ENCODE measurements at regions not wholly inside any gene's neighbourhood (a gene's known extent, or its start where the extent isn't known, plus 50 kb on each side); places are given as distances from the start of the nearest gene placed in this dataset.
A peak's percentile ranks its signal among the peaks of the same experiment; 100 is the strongest.

DNA sequence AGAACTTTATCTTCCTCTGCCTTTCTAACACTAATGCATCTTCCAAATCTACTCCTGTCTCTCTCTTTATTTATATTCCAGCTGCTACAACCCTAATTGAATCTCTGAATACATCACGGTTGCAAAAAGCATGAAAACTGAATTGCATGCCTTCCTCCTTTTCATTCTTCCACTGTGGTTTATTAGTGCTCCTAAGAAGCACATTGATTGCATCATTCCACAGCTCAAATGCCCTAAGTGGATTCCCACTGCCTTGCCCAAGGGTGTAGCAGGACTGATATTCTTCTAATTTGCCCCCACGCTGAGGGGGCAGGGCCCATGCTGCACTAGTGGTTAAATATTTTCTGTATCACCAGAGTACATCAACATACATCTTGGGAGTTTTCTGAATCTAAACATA, 640.8 kb downstream of the EFNB2 start:
- ATAC-seq (no peak), DNase-seq (no peak)
- H3K4me3 ChIP-seq, result no peak overlapping the region
- H3K9me3 ChIP-seq, result no peaks in the 10 kb centered on the region
- intact Hi-C loops (cut with DNase I, micrococcal nuclease), result no loop called here
- no peaks in the 10 kb centered on the region for H3K36me3 ChIP-seq (ENCODE audit: low read depth)
- H3K4me1 ChIP-seq (ENCODE audit: low read depth), result no peaks in the 10 kb centered on the region
- TF ChIP-seq, protein P1, sequence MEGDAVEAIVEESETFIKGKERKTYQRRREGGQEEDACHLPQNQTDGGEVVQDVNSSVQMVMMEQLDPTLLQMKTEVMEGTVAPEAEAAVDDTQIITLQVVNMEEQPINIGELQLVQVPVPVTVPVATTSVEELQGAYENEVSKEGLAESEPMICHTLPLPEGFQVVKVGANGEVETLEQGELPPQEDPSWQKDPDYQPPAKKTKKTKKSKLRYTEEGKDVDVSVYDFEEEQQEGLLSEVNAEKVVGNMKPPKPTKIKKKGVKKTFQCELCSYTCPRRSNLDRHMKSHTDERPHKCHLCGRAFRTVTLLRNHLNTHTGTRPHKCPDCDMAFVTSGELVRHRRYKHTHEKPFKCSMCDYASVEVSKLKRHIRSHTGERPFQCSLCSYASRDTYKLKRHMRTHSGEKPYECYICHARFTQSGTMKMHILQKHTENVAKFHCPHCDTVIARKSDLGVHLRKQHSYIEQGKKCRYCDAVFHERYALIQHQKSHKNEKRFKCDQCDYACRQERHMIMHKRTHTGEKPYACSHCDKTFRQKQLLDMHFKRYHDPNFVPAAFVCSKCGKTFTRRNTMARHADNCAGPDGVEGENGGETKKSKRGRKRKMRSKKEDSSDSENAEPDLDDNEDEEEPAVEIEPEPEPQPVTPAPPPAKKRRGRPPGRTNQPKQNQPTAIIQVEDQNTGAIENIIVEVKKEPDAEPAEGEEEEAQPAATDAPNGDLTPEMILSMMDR (IDR thresholded peaks at IDR 0.05), result no peak

DNA sequence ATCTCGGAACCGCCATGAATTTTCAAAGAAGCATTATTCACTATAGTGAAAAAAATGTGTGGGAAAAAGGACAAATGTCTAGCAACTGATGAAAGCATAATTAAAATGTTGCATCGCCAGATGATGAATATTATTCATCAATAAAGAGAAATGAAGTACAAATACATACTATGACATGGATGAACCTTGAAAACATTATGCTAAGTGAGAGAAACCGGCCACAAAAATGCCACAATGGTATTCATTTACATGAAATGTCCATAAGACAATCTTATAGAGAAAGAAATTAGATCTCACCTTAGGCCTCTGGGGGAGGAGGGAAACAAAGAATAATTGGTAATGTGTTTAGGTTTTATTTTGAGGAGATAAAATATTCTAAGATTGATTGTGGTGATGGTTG, 645.0 kb downstream of the EFNB2 start:
- H3K36me3 ChIP-seq (ENCODE audit: low read depth), result no peaks in the 10 kb centered on the region
- intact Hi-C loops (cut with DNase I, micrococcal nuclease), result no loop called here
- no peaks in the 10 kb centered on the region for H3K4me1 ChIP-seq (ENCODE audit: low read depth)
- no peak overlapping the region for H3K4me3 ChIP-seq
- ATAC-seq (no peak), DNase-seq (no peak)
- TF ChIP-seq, protein P1 (IDR thresholded peaks at IDR 0.05), result no peak
- no peaks in the 10 kb centered on the region for H3K9me3 ChIP-seq

DNA sequence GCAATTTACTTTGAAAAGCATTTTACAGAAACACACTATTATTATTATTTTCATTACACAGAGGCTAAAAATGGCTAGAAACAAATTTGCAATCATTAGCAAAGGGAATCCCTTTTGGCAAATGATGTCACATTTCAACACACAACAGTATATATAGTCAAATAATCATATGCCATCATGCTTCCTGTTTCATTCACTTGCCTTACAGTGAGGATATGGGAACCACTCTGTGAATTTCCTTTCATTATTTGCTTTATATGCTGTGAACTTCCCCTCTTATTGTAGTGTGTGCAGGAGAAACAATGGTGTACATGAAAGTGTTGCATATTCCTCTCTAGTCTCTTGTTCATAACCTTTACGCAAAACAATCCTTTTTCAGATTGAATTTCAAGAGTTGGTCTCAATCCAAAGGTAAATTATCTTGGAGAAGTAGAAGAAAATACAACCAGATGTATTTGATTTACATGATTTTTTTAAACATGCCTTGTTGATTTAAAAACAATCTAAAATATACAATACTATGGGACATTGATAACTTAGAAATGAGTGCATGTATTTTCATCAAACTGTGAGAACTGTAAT, 657.3 kb downstream of the EFNB2 start:
- no peak for ATAC-seq
- Histone ChIP-seq H3K36me3 (ENCODE audit: low read depth) (no peaks in the 10 kb centered on the region), H3K4me1 (ENCODE audit: low read depth) (no peaks in the 10 kb centered on the region), H3K9me3 (no peaks in the 10 kb centered on the region), H3K4me3 (no peak overlapping the region)
- TF ChIP-seq, protein P1 (IDR thresholded peaks at IDR 0.05), result no peak
- no peak for DNase-seq
- intact Hi-C loops (cut with DNase I, micrococcal nuclease), result no loop called here

DNA sequence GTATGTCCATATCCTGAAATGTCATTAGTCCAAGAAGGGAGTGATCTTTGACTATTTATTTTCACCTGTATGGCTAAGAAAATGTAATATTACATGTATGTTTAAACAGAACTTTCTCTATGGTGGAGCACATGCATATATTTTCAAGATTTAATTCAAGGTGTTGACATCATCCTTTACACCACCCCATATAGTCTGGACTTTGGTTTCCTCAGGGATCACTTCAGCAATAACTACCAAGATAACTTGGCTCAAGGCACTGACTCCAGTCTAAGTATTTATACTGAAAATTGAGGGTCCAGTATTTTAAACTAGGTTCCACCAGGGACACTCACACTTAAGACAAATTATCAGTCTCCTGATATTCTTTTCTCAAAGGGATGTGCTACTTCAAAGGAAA, 660.6 kb downstream of the EFNB2 start:
- ATAC-seq (peak; percentile 62), DNase-seq (no peak)
- intact Hi-C loops (cut with DNase I, micrococcal nuclease), result no loop called here
- Histone ChIP-seq H3K36me3 (ENCODE audit: low read depth) (no peaks in the 10 kb centered on the region), H3K4me3 (no peak overlapping the region), H3K4me1 (ENCODE audit: low read depth) (no peaks in the 10 kb centered on the region), H3K9me3 (no peaks in the 10 kb centered on the region)
- TF ChIP-seq, protein P1 (IDR thresholded peaks at IDR 0.05), result no peak

DNA sequence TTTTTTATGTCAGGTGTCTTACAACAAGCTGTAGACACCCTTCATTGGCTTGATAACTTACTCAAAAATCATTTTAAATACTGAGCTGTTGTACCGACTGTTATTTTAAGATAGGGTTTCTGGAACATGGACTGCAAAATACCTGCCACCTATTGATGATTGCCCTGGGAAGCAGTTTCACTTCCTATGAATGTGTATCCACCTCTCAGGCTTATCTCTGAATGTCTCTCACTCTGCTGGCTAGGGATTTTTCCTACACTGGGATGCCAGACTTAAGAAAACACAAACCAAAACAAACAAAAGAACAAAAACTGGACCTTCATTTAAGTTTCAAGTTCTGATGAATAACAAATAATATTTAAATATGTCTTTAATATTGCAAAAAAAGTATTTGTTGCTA, 663.7 kb downstream of the EFNB2 start:
- intact Hi-C loops (cut with DNase I, micrococcal nuclease), result no loop called here
- ATAC-seq, result no peak
- no peaks in the 10 kb centered on the region for H3K4me1 ChIP-seq (ENCODE audit: low read depth)
- TF ChIP-seq, protein P1 (IDR thresholded peaks at IDR 0.05), result no peak
- DNase-seq, result no peak
- no peaks in the 10 kb centered on the region for H3K9me3 ChIP-seq
- H3K4me3 ChIP-seq, result no peak overlapping the region
- H3K36me3 ChIP-seq (ENCODE audit: low read depth), result no peaks in the 10 kb centered on the region

DNA sequence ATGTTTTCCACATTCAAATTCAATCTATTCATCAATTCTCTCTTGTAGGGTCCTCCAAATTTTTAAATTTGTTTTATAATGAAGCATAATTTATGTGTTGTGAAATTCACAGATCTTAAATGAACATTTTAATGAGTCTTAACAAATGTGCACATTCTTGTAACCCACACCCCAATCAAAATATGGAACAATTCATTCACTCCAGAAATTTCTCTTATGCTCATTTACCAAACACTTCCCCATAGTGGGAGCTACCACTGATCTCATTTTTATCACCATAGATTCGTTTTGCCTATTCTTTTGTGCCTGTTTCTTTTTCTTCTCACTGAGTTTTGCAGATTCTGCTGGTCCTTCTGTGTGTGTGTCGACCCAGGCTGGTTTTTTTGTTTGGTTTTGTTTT, 664.1 kb downstream of the EFNB2 start:
- intact Hi-C loops (cut with DNase I, micrococcal nuclease), result no loop called here

More for the DNA sequence above, 664.1 kb downstream of the EFNB2 start:
- TF ChIP-seq, protein P1 (IDR thresholded peaks at IDR 0.05), result no peak
- Histone ChIP-seq H3K9me3 (no peaks in the 10 kb centered on the region), H3K36me3 (ENCODE audit: low read depth) (no peaks in the 10 kb centered on the region), H3K4me1 (ENCODE audit: low read depth) (no peaks in the 10 kb centered on the region), H3K4me3 (no peak overlapping the region)
- DNase-seq, result no peak
- ATAC-seq, result no peak
